ENCODE measurements at regions not wholly inside any gene's neighbourhood (a gene's known extent, or its start where the extent isn't known, plus 50 kb on each side); places are given as distances from the start of the nearest gene placed in this dataset.

DNA sequence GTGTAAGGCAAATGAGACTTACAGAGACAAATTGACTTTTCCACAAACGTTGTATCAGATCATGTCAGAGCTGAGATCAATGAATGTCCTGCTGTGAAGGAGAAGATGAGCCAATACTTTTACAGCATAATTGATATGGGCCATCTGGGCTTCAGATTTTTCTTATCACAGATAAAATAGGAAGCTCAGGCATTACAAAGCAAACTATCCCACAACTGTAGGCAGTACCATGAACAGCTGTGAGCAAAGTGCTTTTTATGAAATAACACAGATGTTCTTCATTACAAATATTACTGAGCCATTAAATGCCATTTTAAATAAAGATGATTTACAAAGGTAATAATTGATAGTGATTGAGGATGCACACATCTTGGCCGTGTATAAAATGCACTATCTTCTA lies 852.3 kb downstream of the OTOL1 start:
- no peak for TF ChIP-seq EZH2 (IDR thresholded peaks at IDR 0.05; ENCODE audit: borderline replicate concordance, low read depth, low read length, poor library complexity, severe bottlenecking)
- TF ChIP-seq, protein P1, sequence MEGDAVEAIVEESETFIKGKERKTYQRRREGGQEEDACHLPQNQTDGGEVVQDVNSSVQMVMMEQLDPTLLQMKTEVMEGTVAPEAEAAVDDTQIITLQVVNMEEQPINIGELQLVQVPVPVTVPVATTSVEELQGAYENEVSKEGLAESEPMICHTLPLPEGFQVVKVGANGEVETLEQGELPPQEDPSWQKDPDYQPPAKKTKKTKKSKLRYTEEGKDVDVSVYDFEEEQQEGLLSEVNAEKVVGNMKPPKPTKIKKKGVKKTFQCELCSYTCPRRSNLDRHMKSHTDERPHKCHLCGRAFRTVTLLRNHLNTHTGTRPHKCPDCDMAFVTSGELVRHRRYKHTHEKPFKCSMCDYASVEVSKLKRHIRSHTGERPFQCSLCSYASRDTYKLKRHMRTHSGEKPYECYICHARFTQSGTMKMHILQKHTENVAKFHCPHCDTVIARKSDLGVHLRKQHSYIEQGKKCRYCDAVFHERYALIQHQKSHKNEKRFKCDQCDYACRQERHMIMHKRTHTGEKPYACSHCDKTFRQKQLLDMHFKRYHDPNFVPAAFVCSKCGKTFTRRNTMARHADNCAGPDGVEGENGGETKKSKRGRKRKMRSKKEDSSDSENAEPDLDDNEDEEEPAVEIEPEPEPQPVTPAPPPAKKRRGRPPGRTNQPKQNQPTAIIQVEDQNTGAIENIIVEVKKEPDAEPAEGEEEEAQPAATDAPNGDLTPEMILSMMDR (conservative IDR thresholded peaks at IDR 0.05; ENCODE audit: low read depth, low read length) = no peak

Measured in A673 (cell line).